ENCODE measurements at regions not wholly inside any gene's neighbourhood (a gene's known extent, or its start where the extent isn't known, plus 50 kb on each side); places are given as distances from the start of the nearest gene placed in this dataset.

DNA sequence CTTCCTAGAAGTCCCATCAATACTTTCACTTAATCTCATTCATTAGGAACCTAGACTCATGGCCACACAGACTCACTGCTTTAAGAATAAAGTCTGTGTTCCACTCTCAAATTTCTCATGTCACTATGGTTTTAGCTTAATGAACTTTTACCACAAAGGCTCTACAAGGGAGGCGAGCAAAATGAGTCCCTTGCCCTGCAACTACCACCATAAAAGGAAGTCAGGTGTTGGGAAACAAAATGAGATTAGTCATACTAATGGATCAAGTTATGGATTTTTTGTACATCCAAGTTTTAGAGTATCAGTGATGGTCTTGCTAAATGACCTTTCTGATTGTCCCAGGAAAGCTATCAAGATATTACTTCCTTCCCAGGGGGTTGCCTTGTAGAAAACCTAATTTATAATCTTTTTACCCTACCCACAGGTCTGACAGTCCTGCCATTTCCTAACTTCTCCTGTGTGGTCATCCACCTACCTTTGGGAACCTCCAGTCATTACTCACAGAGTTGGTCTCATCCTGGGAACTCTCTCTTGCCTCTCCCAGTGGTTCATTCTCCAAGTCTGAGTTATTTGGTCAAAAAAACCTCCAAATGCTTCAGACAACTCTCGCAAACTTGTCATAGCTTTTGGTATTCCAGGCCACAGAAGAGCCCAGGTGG, 51.8 kb upstream of the SLC16A1 start:
- no peak for FAIRE-seq
- no peak for DNase-seq (ENCODE audit: insufficient read length, low spot score)
- TF ChIP-seq, protein P1, sequence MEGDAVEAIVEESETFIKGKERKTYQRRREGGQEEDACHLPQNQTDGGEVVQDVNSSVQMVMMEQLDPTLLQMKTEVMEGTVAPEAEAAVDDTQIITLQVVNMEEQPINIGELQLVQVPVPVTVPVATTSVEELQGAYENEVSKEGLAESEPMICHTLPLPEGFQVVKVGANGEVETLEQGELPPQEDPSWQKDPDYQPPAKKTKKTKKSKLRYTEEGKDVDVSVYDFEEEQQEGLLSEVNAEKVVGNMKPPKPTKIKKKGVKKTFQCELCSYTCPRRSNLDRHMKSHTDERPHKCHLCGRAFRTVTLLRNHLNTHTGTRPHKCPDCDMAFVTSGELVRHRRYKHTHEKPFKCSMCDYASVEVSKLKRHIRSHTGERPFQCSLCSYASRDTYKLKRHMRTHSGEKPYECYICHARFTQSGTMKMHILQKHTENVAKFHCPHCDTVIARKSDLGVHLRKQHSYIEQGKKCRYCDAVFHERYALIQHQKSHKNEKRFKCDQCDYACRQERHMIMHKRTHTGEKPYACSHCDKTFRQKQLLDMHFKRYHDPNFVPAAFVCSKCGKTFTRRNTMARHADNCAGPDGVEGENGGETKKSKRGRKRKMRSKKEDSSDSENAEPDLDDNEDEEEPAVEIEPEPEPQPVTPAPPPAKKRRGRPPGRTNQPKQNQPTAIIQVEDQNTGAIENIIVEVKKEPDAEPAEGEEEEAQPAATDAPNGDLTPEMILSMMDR (IDR thresholded peaks at IDR 0.05; ENCODE audit: insufficient read depth, missing control alignments) = no peak

DNA sequence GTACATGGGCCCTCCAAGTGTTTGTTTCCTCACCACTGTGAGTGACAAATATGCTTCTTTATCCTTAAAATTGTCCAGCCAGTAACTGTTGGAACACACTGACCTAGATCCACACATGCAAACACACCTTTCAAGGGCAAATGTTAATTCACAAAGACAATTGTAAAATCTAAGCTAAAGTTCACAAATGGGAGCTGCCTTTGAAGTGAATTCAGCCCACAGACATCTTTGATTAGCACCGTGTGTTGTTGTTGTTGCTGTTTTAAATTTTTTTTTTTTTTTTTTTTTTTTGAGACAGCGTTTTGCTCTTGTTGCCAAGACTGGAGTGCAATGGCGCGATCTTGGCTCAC, 52.3 kb upstream of the SLC16A1 start:
- FAIRE-seq = no peak
- TF ChIP-seq, protein P1 (IDR thresholded peaks at IDR 0.05; ENCODE audit: insufficient read depth, missing control alignments) = no peak
- no peak for DNase-seq (ENCODE audit: insufficient read length, low spot score)

DNA sequence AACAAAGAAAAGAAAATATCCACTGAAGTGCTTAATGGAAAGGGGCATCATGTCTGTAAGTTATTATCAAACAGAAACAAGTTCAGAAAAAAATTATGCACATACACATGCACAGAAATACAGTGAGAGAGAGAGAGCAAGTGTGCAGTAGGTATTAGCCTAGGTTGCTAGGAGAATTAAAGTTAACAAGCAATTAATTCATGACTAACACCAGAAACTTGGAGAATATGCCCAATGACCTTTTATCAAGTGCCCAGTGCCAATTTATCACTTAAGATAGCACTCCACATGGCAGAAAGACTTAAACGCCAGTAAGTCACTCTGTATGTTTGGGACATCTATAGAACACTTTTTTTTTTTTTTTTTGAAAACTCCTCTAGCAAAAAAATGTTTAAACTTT, 56.2 kb upstream of the SLC16A1 start:
- FAIRE-seq (no peak), DNase-seq (ENCODE audit: insufficient read length, low spot score) (no peak)
- TF ChIP-seq, protein P1 (IDR thresholded peaks at IDR 0.05; ENCODE audit: insufficient read depth, missing control alignments) = no peak

DNA sequence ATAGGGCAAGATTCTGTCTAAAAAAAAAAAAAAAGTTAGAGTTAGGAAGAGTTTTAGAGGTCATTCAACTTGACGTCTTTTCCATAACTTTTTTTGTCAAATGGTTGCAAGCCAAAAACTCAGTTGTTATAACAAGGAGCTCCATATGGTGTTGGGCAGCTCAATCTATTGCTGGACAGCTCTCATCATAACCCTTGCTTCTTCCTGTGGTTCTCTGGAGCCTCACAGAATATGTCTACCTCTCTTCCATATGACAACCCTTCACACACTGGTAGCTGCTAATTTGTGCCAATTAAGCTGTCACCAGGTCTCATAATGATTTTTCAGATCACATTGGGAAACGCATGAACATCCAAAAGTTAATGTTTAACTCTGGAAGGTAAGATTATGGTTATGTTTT, 57.8 kb upstream of the SLC16A1 start:
- FAIRE-seq (no peak), DNase-seq (ENCODE audit: insufficient read length, low spot score) (no peak)
- TF ChIP-seq, protein P1 (IDR thresholded peaks at IDR 0.05; ENCODE audit: insufficient read depth, missing control alignments) = no peak

GRCh38 chr1:113014508-113014907, 58.5 kb upstream of the LRIG2 start:
- TF ChIP-seq, protein P1 (IDR thresholded peaks at IDR 0.05; ENCODE audit: insufficient read depth, missing control alignments) = no peak
- FAIRE-seq (no peak), DNase-seq (ENCODE audit: insufficient read length, low spot score) (no peak)

GRCh38 chr1:113018911-113019310, 54.1 kb upstream of the LRIG2 start:
- FAIRE-seq = no peak
- TF ChIP-seq, protein P1 (IDR thresholded peaks at IDR 0.05; ENCODE audit: insufficient read depth, missing control alignments) = no peak
- no peak for DNase-seq (ENCODE audit: insufficient read length, low spot score)

DNA sequence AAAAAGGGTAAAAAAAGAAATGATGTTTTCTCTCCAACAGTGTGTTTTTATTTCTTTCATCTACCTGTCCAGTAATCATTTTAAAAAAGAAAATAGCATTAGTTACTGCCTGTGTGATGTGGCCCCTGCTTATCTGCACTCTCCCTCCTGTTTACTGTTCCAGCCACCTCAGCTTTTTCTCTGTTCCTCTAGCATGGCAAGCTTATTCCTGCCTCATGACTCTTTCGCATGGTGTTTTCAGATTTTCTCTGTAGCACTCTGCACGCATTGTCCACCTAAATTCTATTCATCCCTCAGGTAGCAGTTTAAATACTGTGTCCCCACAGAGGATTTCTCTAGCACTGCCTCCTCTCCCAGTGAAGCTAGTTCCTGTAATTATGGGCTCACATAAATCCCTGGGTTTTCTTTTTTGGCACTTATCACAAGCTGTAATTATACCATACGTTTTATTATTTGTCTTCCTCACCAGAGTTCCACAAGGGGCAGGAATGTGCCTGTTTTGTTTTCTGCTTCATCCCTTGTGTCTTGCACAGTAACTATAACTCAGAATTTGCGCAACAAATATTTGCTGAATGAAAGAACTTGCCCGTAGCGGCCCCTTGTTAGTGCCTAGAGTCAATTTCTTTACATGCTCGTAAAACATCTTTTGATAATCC, 51.4 kb upstream of the LRIG2 start:
- TF ChIP-seq, protein P1 (IDR thresholded peaks at IDR 0.05; ENCODE audit: insufficient read depth, missing control alignments) = peak; percentile 17
- FAIRE-seq (no peak), DNase-seq (ENCODE audit: insufficient read length, low spot score) (peak; percentile 47)

Measured in D721Med (cell line).